ENCODE measurements at regions not wholly inside any gene's neighbourhood (a gene's known extent, or its start where the extent isn't known, plus 50 kb on each side); places are given as distances from the start of the nearest gene placed in this dataset.

DNA sequence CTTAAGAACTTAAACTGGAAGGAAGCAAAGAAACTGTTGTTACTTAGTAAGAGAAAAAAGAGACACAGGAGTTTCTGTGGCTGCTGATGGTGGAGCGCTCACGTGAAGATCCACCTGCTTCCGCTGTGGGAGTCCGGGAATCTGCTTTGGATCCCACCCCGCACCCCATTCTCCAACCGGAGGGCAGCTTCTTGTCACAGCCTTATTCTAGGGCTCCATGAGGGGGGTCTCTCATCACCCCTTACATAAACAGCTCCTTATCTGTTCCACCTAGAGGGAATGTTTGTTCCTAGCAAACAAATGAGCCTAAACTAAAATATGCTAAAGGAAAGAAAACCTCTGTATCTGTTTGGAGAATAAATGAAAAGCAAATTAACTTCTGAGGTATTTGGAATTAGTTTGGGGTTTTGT lies 280.5 kb downstream of the QKI start:
- TF ChIP-seq, protein P1, sequence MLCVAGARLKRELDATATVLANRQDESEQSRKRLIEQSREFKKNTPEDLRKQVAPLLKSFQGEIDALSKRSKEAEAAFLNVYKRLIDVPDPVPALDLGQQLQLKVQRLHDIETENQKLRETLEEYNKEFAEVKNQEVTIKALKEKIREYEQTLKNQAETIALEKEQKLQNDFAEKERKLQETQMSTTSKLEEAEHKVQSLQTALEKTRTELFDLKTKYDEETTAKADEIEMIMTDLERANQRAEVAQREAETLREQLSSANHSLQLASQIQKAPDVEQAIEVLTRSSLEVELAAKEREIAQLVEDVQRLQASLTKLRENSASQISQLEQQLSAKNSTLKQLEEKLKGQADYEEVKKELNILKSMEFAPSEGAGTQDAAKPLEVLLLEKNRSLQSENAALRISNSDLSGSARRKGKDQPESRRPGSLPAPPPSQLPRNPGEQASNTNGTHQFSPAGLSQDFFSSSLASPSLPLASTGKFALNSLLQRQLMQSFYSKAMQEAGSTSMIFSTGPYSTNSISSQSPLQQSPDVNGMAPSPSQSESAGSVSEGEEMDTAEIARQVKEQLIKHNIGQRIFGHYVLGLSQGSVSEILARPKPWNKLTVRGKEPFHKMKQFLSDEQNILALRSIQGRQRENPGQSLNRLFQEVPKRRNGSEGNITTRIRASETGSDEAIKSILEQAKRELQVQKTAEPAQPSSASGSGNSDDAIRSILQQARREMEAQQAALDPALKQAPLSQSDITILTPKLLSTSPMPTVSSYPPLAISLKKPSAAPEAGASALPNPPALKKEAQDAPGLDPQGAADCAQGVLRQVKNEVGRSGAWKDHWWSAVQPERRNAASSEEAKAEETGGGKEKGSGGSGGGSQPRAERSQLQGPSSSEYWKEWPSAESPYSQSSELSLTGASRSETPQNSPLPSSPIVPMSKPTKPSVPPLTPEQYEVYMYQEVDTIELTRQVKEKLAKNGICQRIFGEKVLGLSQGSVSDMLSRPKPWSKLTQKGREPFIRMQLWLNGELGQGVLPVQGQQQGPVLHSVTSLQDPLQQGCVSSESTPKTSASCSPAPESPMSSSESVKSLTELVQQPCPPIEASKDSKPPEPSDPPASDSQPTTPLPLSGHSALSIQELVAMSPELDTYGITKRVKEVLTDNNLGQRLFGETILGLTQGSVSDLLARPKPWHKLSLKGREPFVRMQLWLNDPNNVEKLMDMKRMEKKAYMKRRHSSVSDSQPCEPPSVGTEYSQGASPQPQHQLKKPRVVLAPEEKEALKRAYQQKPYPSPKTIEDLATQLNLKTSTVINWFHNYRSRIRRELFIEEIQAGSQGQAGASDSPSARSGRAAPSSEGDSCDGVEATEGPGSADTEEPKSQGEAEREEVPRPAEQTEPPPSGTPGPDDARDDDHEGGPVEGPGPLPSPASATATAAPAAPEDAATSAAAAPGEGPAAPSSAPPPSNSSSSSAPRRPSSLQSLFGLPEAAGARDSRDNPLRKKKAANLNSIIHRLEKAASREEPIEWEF (CRISPR knock-in tag; IDR thresholded peaks at IDR 0.05), result no peak
- TF ChIP-seq, protein P2, sequence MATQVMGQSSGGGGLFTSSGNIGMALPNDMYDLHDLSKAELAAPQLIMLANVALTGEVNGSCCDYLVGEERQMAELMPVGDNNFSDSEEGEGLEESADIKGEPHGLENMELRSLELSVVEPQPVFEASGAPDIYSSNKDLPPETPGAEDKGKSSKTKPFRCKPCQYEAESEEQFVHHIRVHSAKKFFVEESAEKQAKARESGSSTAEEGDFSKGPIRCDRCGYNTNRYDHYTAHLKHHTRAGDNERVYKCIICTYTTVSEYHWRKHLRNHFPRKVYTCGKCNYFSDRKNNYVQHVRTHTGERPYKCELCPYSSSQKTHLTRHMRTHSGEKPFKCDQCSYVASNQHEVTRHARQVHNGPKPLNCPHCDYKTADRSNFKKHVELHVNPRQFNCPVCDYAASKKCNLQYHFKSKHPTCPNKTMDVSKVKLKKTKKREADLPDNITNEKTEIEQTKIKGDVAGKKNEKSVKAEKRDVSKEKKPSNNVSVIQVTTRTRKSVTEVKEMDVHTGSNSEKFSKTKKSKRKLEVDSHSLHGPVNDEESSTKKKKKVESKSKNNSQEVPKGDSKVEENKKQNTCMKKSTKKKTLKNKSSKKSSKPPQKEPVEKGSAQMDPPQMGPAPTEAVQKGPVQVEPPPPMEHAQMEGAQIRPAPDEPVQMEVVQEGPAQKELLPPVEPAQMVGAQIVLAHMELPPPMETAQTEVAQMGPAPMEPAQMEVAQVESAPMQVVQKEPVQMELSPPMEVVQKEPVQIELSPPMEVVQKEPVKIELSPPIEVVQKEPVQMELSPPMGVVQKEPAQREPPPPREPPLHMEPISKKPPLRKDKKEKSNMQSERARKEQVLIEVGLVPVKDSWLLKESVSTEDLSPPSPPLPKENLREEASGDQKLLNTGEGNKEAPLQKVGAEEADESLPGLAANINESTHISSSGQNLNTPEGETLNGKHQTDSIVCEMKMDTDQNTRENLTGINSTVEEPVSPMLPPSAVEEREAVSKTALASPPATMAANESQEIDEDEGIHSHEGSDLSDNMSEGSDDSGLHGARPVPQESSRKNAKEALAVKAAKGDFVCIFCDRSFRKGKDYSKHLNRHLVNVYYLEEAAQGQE (IDR thresholded peaks at IDR 0.05; ENCODE audit: borderline replicate concordance), result no peak
- TF ChIP-seq, protein P2 (CRISPR knock-in tag; IDR thresholded peaks at IDR 0.05; ENCODE audit: low read depth), result no peak
- TF ChIP-seq, protein P3, sequence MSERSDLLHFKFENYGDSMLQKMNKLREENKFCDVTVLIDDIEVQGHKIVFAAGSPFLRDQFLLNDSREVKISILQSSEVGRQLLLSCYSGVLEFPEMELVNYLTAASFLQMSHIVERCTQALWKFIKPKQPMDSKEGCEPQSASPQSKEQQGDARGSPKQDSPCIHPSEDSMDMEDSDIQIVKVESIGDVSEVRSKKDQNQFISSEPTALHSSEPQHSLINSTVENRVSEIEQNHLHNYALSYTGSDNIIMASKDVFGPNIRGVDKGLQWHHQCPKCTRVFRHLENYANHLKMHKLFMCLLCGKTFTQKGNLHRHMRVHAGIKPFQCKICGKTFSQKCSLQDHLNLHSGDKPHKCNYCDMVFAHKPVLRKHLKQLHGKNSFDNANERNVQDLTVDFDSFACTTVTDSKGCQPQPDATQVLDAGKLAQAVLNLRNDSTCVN (CRISPR knock-in tag; IDR thresholded peaks at IDR 0.05), result no peak

All from K562 (cell line).